CMK (cell line): ENCODE measurements at regions not wholly inside any gene's neighbourhood (a gene's known extent, or its start where the extent isn't known, plus 50 kb on each side); places are given as distances from the start of the nearest gene placed in this dataset.
"Not testable (repeated sequence)": the region's sequence is repeated elsewhere in the genome, so short reads cannot be mapped to it uniquely, and the experiment has no call there.

Source experiments
- DNase-seq: peaks from one replicate; pipeline ENCODE4 v3.0.0-alpha.2; 2010; ENCODE audit warnings: low read depth

GRCh38 chr1:101122452-101123166, 97.0 kb upstream of the DPH5 start:
- no peak for DNase-seq

DNA sequence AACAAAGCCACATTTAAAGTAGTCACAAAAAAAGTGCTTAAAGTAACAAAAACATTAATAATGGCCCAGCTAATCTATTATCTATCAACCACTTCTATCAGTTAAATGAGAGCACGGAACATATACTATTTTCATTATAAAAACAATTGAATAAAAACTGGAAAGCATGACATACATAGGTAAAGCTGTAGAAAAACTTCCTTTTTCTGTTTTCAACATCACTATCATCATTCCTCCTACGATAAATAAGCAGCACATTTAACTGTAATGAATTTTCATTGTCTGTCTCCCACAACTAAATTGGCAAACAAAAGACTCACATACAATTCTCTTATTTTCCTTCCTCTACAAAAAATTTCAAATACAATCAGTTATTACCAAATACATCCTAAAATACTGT, 96.4 kb upstream of the DPH5 start:
- no peak for DNase-seq

DNA sequence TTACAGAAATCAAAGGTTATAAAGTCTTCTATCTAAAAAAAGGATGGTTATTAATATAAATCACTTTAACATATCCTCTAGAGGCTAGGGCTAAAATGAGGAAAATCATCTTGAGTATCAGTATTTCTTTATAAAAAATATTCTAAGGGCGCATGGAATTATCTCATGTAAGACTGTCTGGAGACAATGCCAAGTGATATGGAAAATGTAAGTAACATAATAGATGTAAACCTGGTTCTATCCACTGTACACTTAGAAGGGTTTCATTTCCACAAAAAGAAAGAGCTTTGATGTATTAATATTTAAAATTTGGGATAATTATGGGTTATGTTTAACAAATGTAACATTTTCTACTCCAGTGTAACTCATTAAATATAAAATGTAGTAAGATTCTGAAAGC, 95.9 kb upstream of the DPH5 start:
- no peak for DNase-seq

DNA sequence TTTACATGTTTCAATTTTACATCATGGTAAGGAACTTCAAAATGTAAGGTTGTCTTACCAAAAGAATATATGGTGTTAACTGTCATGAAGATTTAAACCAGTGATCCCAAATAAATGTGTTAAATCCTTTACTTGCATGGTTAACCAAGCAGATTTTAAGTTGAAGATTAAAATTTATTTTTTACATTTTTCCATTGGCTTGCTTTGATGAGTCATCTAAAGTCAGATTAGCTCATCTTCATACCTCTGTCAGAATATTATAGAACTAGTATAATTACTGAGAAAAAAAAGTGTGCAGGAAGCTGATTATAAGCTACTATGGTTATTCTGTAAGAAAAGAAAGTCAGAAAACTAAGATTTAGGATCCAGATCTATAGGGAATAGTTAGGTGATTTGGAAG, 95.3 kb upstream of the DPH5 start:
- no peak for DNase-seq

DNA sequence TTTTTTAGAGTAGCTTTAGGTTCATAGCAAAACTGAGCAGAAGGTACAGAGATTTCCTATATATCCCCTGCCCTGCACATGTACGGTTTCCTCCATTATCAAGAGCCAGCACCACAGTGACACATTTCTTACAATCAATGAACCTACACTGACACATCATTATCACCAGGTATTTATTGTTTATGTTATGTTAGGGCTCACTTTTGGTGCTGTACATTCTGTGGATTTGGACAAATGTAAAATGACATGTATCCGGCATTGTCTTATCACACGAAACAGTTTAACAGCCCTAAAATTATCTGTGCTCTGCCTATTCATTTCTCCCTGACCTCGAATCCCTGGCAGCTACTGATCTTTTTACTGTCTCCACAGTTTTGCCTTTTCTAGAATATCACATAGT, 93.7 kb upstream of the DPH5 start:
- no peak for DNase-seq

DNA sequence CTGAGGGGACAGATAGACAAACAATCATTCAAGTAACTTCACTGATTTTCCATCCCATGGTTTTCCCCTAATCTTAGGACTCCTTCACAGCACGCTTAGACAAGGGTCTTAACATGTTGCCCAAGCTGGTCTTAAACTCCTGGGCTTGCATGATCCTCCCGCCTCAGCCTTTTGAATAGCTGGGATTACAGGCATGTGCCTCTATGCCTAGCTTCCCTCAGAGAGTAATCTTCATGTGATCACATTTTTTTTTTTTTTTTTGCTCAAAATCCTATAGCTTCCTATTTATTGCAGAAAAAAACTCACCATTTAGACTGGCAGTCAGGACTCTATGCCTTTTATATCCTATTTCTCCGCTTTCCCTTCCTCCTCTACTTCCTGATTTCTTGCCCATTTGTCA, 90.4 kb upstream of the DPH5 start:
- DNase-seq, result no peak

- DNase-seq, result no peak
These were observed 89.5 kb upstream of the DPH5 start for GRCh38 chr1:101115112-101115511.

DNA sequence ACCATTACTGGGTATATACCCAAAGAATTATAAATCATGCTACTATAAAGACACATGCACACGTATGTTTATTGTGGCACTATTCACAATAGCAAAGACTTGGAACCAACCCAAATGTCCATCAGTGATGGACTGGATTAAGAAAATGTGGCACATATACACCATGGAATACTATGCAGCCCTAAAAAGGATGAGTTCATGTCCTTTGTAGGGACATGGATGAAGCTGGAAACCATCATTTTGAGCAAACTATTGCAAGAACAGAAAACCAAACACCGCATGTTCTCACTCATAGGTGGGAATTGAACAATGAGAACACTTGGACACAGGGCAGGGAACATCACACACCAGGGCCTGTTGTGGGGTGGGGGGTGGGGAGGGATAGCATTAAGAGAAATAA, 88.5 kb upstream of the DPH5 start:
- DNase-seq, result not testable (repeated sequence)

GRCh38 chr1:101112051-101112780, 86.6 kb upstream of the DPH5 start:
- peak; percentile 42 for DNase-seq

DNA sequence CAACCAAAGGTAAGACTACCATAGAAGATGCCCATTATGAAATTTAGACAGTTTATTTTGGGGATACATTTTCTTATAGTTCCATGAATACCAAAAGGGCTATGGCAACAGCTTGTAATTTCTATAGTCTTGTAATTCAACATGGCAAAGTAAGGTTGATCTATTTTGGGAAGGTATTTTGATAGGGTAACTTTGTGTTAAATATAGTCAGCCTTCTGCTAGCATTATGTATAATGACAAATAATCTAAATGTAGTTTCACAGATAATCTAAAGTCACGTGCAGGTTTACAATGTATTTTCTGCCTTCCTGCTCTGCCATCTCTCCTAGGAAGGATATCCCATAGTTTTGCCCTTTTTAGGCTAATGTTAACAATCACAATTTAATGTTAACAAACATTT, 85.9 kb upstream of the DPH5 start:
- no peak for DNase-seq

DNA sequence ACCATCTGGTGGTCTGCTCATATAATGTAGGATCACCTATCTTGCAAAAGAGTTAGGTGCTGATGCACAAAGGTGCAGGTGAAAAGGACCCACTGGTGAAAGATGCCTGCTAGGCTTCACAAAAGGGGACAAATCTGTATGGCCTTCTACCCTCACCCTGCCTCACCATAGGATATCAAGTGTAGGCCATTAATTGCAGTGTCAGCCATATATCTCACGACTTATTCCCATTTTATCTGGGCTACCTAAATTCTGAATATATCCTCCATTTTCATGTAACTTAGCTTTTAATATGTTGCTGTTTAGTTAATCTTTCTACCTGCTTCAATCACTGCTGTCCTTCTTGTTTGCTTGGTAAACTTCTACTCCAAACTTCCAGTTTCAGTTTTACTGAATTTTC, 84.2 kb upstream of the DPH5 start:
- no peak for DNase-seq

GRCh38 chr1:101108111-101108500, 82.5 kb upstream of the DPH5 start:
- DNase-seq, result no peak

DNA sequence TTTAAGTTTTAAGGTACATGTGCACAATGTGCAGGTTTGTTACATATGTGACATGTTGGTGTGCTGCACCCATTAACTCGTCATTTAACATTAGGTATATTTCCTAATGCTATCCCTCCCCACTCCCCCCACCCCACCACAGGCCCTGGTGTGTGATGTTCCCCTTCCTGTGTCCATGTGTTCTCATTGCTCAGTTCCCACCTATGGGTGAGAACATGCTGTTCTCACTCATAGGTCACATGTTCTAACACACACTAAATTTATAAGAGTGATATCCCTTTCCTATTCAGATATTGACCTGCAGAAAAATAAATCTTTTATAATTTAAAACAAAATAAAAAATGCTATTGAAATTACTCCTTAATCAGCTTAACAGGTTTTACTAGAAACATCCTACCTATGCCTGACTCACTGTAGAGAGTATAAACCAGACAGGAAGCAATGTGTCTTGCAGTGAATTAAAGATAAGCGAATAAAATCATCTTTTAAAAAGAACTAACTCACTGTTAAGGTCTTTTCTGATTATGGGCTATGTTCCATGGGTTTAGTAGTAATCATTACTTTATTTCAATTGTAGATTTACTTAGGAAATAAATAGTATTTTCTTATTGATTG, 82.0 kb upstream of the DPH5 start:
- no peak for DNase-seq

- no peak for DNase-seq
These were observed 80.3 kb upstream of the DPH5 start for GRCh38 chr1:101105877-101106276.

DNA sequence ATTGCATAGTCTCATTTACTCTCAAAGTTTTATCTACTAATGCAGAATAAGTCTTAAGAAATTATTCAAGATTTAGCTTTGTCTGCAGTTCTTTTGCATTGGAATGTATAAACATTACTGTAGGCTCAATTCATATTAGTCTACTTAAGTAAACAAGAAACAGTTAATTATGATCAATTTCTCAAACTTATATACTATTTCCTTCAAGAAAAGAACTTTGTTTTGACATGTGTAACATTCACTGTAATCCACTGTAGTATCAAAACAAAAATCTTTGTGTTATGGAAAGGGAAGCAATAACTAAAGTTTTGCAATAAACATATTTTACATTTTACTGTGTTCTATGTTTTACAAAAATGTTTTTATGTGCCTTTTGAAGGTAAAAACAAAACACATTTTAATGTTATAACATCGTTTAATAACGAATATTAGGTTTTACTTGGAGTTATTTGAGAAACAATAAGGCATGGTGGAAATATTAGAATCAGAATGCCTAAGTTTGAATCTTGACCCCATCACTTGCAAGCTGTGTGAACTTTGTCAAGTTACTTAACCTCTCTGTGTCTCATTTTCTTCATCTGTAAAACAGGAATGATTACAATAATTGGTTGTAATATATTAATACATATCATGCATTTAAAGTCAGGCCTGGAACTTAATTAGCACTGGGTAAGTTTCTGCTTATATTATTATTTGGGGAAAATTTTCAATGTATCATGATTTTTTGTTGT, 77.0 kb upstream of the DPH5 start:
- DNase-seq, result no peak

GRCh38 chr1:101101360-101101759, 75.8 kb upstream of the DPH5 start:
- DNase-seq, result no peak

- no peak for DNase-seq
These were observed 75.1 kb upstream of the DPH5 start for GRCh38 chr1:101100674-101101073.

DNA sequence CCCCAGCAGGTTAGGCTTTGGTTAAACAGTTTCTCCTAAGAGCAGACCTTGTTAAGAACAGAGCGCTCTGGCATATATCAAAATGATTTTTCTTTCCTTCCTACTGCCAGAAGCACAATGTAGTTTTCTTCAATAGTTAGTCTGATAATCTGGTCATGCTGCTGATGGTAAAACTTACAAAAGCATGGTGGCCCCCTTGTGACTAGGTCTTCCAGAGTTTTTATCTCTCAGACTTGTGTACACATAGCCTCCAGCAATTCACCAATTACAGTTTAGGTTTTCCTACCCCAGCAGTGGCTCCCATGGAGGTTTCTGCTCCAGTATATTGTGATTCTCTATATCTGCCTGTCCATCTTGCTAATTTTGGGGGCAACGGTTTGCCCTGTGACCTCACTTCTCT, 73.3 kb upstream of the DPH5 start:
- no peak for DNase-seq

DNA sequence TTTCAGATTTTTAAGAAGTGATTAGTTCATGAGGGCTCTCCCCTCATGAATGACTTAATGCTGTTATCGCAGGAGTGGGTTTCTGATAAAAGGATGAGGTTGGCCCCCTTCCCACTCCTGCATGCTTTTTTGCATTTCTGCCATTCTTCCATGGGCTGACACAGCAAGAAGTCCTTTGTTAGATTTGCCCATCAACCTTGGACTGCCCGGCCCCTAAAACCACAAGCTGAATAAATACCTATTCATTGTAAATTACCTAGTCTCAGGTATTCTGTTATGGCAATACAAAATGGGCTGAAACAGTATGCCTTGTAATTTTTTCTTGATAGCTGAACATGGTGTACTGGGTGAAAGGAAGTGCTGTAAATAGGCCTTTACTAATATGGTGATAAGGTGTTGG, 72.7 kb upstream of the DPH5 start:
- DNase-seq, result no peak

DNA sequence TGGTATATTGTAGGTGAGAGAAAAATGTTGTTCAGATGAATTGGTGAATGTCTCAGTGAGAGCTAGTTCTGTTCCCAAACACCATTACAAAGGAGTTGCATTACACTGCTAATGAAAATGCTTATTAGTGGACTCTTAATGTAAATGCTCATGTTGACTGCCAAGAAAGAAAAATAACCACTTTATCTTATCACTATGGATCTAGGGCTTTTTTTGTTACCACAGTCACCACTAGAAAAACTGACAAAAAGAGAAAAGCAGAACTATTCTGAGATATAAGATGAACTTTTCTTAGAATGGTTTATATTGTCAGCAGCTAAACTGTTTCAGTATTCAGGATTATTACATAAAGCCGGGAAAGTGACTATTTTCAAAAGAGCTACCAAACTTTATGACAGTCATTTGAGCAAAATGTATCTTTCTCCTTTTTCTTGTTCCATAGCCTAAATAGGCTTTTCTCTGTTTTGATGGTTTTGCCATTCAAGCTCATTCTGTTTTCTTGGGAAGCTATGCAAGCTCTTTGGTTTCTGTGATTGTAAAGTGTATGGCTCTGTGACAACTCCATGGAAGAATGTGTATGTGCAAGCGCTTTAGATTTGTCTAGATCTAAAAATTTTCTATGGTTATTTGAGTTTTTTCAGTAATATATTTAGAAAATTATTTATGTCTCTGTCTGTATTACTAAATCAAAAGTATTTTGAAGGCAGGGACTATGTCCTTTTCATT, 64.2 kb upstream of the DPH5 start:
- DNase-seq, result no peak

- no peak for DNase-seq
These were observed 62.8 kb upstream of the DPH5 start for GRCh38 chr1:101088431-101088830.

GRCh38 chr1:101086783-101087182, 61.2 kb upstream of the DPH5 start:
- no peak for DNase-seq
